ENCODE measurements at regions not wholly inside any gene's neighbourhood (a gene's known extent, or its start where the extent isn't known, plus 50 kb on each side); places are given as distances from the start of the nearest gene placed in this dataset.
"Not testable (repeated sequence)": the region's sequence is repeated elsewhere in the genome, so short reads cannot be mapped to it uniquely, and the experiment has no call there.

GRCh38 chr16:10300905-10301304, 85.0 kb upstream of the ATF7IP2 start:
- TF ChIP-seq CTCF (IDR thresholded peaks at IDR 0.05) = no peak
- ATAC-seq (ENCODE audit: low FRiP score) (no peak), DNase-seq (ENCODE audit: low spot score) (no peak)

GRCh38 chr16:10301547-10301946, 84.3 kb upstream of the ATF7IP2 start:
- DNase-seq (ENCODE audit: low spot score) = not testable (repeated sequence)

DNA sequence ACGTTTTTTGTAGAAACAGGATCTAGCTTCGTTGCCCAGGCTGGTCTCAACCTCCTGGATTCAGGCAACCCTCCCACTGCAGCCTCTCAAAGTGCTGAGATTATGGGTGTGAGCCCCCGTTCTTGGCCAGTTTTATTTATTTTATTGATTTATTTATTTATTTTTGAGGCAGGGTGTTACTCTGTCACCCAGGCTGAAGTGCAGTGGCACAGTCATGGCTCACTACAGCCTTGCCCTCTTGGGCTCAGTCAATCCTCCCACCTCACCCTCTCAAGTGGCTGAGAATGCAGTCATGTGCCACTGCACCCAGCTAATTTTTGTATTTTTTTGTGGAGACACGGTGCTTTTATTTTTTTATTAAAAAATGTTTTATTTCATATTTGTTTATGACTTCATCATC, 79.9 kb upstream of the ATF7IP2 start:
- DNase-seq (ENCODE audit: low spot score) (no peak), ATAC-seq (ENCODE audit: low FRiP score) (no peak)
- TF ChIP-seq CTCF (IDR thresholded peaks at IDR 0.05) = no peak

More at GRCh38 chr16:10301547-10301946, 84.3 kb upstream of the ATF7IP2 start:
- ATAC-seq (ENCODE audit: low FRiP score) = not testable (repeated sequence)

- no peak for ATAC-seq (ENCODE audit: low FRiP score)
- no peak for TF ChIP-seq CTCF (IDR thresholded peaks at IDR 0.05)
- no peak for DNase-seq (ENCODE audit: low spot score)
Measured at GRCh38 chr16:10308305-10309193, 77.3 kb upstream of the ATF7IP2 start.

DNA sequence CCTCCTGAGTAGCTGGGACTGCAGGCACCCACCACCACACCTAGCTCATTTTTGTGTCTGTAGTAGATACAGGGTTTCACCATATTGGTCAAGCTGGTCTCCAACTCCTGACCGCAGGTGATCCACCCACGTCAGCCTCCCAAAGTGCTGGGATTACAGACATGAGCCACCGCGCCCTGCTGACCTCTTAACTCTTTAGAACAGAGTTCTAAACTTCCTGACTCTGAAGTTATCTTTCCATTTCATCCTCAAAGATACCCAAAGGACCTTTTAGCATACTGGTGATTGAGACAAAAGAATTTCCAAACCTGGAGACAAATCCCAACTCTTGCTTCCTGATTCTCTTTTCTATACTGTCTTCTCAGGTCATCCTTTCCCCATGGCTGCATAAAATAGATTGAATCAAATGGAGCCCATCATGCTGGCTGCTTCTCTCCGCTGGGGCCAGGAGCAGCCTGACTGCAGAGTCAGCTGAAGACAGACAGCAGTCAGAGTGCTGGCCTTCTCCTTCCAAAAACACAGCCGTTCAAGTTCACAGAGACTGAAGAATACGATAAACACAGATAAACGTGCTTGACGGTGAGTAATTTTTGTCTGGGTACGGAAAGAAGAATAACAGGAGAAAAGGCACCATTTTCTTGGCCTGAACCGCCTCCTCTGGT, 76.5 kb upstream of the ATF7IP2 start:
- ATAC-seq (ENCODE audit: low FRiP score) (no peak), DNase-seq (ENCODE audit: low spot score) (no peak)
- TF ChIP-seq CTCF (IDR thresholded peaks at IDR 0.05) = no peak

GRCh38 chr16:10312008-10312407, 73.9 kb upstream of the ATF7IP2 start:
- TF ChIP-seq CTCF (IDR thresholded peaks at IDR 0.05) = no peak
- ATAC-seq (ENCODE audit: low FRiP score) (no peak), DNase-seq (ENCODE audit: low spot score) (no peak)

DNA sequence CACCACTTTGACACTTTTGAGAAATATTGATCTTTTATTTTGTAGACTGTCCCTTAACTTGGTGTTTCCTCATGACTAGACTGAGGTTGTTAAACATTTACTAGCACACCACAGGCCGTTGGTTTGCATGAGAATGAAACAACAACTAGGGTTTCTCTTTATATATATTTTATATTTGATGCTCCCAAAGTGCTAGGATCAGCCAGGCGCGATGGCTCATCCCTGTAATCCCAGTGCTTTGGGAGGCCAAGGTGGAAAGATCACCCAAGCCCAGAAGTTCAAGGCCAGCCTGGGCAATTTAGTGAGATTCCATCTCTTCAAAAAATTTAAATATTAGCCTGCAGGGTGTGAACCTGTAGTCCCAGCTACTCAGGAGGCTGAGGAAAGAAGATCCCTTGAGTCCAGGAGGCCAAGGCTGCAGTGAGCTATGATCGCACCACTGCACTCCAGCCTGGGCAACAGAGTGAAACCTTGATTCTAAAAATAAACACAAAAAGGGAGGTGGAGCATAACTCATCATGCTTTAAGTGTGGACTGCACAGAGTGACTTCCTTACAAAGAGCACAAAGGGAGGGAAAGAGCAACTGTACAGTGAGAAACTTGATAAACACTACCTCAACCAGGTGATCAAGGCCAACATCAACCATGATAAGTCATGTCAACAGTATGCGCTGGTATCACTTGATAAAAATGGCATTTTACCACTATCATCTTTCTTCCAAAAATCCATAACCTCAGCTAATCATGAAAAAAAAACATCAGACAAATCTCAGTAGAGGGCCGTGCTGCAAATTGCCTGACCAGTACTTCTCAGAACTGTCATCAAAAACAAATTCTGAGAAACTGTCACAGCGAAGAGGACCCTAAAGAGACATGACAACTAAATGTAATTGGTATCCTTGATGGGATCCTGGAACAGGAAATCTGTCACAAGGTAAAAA, 72.8 kb upstream of the ATF7IP2 start:
- ATAC-seq (ENCODE audit: low FRiP score) (no peak), DNase-seq (ENCODE audit: low spot score) (no peak)
- TF ChIP-seq CTCF (IDR thresholded peaks at IDR 0.05) = no peak

Measured in omental fat pad (tissue), 3 donors.